ENCODE measurements at regions not wholly inside any gene's neighbourhood (a gene's known extent, or its start where the extent isn't known, plus 50 kb on each side); places are given as distances from the start of the nearest gene placed in this dataset.
A peak's percentile ranks its signal among the peaks of the same experiment; 100 is the strongest.
"Not testable (repeated sequence)": the region's sequence is repeated elsewhere in the genome, so short reads cannot be mapped to it uniquely, and the experiment has no call there.

DNA sequence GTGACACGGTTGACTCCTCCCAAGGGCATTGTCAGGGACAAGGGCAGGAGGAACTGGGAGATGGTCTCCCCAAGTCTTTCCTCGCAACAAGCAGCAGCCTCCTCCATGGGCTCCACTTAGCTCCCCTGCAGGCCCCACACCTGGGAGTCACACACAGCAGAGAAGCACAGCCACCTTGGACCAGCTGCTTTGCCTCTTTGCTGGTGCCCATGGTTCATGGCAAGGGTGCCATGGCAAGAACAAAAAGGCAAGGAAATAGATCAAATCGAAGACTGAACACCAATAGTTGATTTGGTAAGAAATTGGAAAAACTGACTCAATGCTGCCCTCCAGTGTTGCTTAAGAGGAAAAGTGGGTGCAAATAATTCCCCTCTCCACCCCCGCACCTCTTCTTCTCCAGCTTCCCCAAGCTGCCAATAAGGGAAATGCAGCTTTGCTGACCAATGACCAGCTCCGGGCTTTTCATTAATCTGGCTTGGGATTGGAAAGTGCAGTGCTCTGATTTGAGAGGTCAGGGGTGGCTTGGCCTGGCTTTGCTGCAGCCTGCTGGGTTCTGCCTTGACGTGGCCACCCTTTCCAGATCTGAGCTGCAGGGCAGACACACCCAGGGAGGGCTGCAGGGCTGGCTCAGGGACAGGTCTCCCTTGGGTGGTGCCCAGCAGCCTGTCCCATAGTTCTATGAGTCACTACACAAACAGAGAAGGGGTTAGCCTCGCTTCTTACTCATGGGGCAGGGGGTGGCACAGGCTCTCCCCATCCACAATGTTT is 162.0 kb downstream of the KLF13 start:
- DNase-seq = no peak

DNA sequence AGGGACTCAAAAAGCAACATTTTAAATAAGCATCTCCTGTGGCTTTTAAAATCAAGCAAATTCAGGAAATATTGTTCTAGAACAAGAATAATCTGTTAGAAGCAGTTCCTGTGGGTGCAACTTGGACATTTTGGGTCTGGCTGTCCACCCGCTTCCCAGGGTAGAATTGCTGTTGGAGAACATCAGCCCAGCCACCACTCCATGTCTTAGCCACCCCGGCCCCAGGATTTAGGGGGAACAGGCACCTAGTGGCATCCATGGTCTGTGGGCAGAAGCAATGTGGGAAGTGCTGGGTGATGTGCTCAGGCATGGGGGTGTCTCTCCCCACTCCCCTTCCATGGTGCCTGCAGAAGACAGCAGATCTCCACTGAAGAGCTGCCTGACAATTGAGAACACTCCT is 162.6 kb downstream of the KLF13 start:
- no peak for DNase-seq

DNA sequence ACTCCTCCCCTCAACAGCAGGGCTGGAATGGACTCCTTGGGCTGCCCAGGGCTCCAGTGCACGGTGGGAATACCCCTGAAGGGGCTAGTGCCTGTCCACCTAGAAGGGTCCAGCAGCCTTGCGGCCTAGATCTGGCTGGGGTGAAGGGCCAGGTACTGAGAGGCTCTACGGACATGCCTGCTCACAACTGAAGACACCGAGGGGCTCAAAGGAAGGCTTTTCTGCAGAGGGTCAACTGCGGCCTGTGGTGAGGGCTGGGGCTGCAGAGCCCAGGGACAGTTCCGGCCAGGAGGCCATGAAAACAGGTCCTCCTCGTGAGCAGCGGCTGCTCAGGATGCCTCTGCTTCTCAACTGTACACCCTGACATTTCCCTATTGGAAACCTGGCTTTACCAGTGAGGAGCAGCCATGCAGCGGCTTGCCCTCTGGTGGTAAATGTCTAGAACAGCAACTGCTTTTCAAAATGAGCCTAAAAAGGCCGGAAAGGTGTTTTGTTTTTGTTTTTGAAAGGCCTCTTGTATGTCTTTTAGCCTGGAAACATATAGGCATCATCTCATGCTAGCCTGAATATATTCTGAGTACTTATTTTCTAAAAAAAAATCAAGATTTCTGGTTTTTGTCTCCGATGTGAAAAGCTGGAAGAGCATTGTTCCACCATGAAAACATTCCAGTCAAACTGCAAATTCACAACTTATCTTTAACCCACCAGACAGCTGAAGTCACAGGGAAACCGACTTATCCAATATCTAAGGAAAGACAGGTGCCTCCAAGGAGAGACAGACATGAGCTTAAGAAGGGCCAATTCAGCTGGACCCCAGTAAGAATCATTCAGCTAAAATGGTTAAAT is 163.4 kb downstream of the KLF13 start:
- no peak for DNase-seq

DNA sequence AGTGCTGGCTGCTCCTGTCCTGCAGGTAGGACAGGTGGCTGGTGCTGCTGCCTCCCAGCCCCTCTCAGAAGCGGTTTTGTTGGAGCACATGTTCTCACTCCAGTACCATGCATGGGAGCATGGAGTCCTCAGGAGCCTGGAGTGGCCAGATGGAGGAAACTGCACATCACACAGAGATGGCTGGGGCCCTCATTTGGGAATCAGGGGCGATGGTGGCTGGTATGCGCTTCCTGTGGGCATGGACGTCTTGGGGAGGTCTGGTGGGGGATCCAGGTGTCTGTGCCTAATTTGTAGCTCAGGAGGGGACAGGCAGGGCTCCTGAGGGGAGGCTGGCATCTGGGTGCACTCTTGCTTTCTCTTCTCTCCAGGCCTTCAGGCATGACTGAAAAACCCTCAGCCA is 168.2 kb downstream of the KLF13 start:
- no peak for DNase-seq

DNA sequence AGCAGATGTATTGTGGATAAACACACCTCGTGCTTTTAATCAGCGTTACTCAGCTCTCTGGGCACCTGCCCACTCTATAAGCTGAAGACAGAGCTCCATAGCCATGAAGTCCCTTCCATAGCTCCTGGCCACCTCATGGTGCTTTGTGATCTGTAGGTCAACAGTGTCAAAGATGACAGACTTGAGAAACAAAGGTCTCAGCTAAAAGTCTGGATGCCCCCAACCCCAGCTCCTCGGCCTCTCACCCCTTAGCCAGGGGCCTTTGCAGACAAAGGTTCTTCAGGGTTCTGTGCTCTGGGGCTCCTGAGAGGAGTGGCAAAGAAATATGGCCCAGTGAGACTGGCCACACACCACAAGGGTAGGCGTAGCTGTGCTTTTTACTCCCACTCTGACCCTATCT is 168.6 kb downstream of the KLF13 start:
- DNase-seq = no peak

DNA sequence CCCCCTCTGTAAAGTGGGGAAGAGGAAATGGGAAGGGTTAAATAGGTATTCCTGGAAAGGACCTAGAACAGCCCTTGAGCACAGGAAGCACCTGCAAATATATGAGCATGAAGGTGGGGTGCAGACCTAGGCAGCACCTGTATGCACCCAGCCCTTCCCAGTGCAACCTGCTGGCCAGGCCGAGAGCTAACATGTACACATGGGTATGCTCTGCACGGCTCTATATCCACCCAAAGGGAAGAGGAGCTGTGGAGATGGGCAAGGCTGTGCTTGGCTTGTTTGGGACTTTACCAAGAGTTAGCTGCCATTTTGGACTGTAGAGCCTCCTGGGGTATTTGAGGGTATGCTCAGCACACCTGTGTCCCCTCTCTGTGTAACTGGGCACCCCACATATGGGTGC is 171.2 kb downstream of the KLF13 start:
- DNase-seq = no peak

DNA sequence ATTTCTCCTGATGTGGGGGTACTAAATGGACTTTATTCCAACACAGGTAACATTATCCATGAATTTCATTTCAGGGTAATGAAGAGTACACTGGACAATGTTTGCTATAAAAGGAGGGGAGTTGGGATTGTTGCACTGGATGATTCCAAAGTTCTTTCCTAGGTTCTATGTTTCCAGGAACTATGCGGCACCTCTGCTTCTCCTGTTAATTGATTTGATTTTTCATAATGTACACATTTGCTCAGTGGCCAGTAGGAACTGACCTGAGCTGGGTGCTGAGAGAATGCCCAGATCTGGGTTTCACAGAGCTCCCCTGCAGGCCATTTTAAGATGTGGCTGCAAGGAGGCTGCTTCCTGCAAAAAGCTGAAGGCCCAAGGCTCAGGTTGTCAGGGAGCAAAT is 171.7 kb downstream of the KLF13 start:
- no peak for DNase-seq

DNA sequence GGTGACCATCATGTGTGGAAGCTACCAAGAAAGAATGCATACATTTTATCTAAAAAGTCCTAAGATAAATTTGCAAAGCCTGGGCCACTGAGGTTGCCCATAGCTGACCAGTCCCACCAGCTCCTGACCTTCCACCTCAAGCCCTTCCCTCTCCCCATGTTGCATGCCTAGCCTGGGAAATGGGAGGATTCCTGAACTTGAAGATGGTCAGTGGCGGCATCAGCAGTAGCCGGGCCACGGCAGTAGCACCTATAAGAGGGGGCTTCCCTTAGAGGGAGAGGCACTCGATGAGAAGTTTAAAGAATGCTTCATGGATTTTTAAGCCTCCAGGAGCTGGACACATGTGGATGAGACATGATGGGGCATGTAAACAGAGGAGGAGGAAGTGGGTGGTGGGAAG is 172.1 kb downstream of the KLF13 start:
- no peak for DNase-seq

DNA sequence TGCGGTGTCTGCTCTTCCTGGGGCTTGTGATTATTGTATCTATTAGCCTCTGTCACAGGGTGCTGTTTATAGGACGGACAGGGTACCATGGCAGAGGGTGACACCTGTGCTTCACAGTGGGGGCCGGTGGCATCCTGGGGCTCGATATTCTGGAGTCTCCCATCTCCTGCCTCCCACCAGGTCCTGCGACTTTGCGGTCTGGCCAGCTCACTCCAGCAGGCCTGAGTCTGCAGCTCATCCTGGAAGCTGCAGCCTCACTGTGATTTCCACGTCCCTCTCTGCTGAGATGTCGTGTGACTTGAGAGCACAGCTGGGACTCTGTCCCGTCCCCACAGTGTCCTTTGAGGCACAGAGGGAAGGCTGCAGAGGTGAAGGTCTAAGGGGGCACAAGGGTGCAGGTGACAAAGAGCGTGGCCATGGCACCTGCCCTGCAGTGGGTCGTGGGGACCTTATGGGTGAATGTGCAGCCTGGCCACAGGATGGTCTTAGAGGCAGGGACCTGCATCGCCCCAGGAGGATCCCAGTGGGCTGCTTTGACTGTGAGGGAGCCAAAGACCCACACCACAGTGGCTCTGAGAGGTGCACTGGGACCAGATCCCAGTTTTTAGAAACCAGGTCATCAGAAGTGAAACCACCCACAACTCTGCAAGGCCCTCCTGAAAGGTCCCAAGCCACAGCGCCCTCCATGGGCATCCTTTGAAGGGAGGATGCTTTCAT is 172.8 kb downstream of the KLF13 start:
- DNase-seq = no peak

DNA sequence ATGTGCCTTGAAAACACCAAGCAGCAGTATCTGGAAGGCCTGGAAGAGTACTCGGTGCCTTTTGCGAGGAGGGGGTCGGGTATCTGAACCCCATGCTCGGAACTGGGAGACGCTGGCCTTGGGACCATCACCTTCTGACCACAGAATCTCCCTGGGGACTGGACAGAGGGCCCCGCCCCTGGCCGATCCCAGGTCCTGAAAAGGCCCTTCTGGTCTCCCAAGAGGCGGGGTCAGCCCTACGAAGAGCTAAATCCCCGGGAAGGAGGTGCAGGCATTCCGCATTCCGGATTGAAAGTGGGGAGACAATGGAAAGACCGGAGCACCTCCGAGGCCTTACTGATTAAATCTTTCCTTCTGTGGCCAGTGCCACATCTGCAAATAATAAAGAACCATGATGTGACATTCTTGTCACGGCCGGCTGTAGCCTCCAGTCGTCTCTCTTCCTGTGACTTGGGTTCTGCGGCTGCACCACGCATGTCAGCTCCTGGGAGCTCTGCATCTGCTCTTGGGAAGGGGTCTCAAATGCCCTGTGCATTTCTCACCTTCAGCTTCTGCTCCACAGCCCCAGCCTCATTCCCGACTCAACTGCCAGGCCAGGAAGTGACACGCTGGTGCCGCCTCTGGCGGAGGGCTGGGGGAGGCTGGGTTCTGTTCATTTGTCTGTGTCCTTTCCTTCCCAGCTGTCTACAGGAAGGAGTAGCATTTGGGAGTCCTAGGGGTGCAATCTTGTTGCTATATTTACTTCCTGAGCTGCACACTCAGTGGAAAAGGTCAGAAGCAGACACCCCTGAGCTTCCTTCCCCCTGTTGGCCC is 173.5 kb downstream of the KLF13 start:
- no peak for DNase-seq

DNA sequence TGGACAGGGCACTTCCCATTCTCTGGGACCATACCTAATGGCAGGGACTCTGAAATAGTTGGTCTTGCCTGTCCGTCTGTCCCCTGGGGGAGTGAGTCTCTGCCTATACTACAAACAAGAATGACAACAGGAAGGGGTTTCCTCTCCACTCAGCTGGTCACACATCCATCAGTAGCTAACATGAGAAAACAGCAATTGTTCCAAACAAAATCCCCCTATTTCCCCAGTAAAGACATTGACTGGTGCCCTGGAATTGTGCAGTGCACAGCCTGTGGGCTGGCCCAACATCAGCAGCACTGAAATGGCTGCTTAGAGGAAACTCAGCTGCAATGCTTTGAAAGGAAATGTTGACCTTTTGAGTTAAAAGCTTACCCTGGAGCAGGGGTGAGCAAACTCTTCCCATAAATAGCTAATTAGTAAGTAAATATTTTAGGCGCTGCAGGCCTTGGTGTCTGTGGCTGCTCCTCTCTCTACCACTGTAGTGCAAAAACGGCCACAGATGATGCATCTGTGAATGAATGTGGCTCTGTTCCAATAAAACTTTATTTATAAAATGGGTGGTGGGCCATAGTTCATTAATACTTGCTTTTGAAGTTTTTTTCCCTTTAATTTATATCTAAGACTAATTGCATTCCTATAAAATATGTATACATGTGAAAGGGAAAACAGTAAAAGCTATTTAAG is 174.3 kb downstream of the KLF13 start:
- DNase-seq = no peak

DNA sequence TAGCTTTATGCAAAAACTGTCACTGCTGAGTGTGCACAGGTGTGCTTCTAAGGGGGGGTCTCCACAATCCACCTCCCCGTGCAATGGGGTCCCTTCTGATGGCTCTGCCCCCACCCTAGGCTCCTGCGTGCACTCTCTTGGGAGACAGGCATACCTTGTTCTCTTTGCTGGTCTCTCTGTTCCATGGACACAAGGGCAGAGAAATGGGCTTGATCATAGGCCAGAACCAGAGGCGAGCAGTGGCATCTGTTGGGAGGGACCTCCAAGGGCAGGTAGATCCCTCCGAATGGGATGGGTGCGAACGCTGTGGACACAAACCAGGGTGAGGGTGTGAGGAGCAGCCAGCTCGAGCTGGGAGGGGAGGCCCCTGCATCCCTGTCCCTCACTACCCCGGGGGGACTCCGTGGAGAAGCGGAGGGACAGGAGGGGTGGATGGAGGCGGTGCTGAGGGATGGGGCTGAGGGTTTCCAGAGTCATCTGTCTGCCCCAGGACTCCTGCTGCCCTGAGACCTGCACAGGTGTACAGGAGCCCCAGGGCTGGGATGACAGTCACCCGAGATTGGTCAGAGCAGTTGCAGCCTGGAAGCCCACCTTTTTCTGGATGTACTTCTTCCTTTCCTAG is 175.0 kb downstream of the KLF13 start:
- no peak for DNase-seq

DNA sequence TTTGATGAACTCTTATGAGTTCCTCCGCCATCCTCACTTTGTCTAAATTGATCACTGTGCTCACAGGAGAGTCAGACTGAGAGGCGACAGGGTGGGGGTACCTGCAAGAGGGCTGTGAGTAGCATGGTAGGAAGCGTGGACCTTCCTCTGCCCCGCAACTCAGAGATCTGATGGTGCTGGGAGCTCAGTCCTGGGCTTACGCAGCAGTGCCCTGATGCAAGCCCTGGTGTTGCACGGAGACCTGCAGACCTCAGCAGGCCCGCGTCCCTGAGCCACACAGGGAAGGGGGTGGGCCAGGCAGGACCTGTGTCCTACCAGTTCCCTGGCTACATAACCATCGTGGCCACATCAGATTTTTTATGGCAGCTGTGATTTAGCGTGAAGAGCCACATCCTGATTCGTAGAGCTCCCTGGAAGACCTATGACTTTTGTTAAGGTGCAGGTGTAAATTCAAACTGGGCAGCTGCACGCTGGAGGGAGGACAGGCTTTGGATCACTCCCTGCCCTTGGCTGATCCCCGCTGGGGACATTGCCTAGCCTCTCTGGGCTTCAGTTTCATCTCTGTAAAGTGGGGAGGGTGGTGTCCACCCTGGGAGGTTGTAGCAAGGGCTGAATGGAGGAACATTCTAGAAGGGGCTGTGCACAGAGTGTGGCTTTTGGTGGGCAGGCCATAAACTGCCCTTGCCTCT is 176.1 kb downstream of the KLF13 start:
- no peak for DNase-seq

DNA sequence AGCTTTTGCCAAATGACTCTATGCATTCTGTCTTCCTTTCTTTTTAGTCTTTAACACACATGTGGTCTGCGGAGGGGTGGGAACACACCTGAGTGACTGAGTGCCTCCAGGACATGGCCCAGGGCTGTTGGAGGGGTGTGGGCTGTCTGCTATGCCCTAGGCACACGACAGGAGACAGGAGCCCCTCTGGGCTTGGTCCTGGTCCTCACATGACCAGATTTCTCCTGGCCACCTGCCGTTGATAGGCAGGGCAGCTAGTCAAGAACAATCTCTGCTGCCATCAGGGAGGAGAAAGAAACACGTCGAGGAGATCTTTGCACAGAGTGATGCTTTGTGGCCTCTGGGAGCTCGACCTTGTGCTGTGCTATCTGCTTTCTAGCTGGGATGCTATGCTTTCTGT is 176.6 kb downstream of the KLF13 start:
- no peak for DNase-seq

DNA sequence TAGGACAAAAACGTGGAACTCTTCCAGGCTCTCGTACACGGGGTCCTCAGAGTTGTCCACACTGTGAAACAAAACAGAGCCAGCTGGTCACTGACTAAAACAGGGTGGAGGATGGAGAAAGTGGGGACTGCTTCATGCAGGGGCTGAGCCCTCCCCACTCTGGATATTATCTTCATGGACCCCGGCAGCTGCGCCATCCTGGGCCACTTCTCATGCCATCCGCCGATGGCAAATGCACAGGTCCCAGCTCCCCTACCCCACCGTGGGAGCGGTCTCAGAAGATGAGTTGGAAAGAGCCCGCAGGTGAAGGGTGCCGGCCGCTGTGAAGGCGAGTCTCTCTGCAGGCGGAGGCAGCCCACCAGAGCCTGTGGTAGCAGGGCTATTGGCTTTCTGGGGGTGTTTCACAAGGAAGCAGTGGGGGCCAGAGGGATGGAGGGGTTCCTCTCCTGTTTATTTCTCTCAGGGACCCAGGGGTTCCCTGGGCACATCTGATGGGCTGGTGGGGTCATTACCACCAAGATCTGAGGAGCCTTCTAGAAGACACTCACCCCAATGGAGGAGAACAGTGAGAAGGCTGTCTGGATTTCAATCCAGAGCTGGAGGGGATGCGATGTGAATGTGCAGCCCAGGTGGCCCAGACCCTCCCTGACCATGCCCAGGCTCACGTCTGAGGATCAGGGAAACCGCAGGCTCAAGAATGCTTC is 177.3 kb downstream of the KLF13 start:
- DNase-seq = no peak

DNA sequence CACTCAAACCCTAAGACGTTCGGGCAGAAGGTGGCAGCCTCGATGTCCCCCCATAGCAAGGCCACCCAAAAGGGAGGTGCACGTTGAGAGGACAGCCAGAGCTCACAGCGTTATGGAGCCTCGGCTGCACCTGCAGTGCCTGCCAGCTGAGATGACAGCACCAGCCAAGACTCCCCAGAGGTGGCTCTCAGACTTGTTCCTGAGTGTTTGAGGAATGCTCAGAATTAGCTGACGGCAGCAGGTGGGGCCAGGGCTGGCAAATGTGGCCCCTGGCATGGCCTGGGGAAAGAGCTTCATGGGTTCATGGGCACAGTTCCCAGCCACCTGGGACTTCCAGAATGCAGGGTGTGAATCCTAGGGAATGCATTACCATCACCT is 177.8 kb downstream of the KLF13 start:
- no peak for DNase-seq

DNA sequence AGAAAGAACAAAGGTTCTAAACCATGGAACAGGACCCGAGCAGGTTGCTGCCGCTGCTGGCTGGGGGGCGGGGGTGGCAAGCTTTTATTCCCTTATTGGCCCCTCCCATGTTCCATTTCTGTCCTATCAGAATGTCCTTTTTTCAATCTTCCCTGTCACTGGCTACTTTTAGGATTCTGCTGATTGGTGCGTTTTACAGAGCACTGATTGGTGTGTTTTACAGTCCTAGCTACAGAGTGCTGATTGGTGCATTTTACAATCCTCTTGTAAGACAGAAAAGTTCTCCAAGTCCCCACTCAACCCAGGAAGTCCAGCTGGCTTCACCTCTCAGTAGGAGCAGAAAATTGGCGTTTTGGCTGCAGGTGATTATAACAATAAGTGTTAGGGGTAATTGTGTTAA is 180.9 kb downstream of the KLF13 start:
- DNase-seq = not testable (repeated sequence)

DNA sequence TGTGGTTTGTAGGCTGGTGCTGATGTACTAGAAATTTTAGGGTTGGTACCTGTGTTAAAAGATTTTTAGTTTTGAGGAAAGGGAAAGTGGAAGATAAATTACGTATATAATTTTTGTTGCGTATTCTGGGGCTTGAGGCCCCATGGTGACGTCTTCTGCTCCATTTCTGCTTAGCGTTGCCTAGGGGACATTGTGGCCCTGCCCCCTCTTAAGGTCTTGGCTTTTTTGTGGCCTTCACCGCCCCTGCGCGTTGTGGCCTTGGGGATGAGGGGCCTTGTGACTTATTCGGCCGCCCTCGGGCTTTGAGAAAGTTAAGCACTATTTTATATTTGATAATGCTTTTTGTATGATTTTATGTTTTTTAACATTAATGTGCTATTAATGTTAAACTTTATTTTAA is 182.0 kb downstream of the KLF13 start:
- DNase-seq = no peak

DNA sequence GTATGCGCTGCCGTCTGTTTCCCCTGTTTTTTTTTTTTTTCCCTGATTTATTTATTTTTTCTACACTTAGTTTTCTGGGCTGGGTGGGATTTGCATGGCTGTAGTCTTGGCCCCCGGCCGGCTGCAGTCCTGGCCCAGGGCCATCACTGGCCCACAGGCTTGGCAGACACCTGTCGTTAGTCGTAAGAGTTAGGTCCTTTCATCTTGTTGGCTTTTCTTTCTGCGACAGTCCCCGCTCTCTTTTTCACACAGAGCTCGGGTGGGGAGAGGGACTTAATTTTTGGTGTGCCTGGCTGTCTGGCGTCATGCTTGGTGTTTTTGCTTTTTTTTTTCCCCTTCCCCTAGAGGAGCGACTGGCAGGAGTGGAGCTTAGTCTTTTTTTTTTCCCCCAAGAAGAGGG is 183.4 kb downstream of the KLF13 start:
- no peak for DNase-seq

DNA sequence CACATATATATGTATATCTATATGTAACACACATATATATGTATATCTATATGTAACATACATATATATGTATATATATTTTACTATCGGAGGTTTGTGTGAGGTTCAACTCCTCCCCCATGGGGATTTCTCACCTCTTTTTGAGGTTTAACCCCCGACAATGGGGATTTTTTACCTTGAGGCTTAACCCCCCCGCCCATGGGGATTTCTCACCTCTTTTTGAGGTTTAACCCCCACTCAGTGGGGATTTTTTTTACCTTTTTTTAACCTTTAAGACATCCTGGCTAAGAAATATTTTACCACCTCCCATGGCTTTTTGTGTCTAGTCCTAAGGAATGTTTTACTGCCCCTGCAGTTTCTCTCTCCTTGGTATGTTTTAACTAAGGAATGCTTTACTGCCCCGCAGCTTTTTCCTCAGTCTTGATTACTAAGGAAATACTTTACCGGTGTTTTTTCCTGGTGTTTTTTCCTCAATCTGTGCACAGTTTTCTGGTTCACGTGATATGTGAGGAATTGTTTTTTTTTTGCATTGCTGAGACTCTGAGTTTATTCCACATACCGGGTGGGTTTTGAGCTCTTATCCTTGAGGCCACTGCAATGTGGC is 185.2 kb downstream of the KLF13 start:
- peak; percentile 46 for DNase-seq
